T-cell (primary cell): ENCODE measurements at regions not wholly inside any gene's neighbourhood (a gene's known extent, or its start where the extent isn't known, plus 50 kb on each side); places are given as distances from the start of the nearest gene placed in this dataset.

Source experiments
- ATAC-seq, 4 experiments: fragments of 200-7000 bp in 3 of 4; fragments of 150-1000 bp in 1 of 4; cut with Tn5 transposase; replicated peaks in 1 of 4; 1 replicate in 3 of 4; 2 replicates in 1 of 4; pipeline ENCODE4 v1.10.0; 2021; ENCODE audit warnings: moderate library complexity in 3 of 4, mild to moderate bottlenecking in 2 of 4, moderate number of reproducible peaks in 1 of 4
- CTCF ChIA-PET, 2 donors: fragments of 300-600 bp; sonication (Branson Sonifier 250); formaldehyde crosslinking; loops; one replicate each; lab custom pipeline; 2022; ENCODE audit warnings: antibody characterized with exemption in 2 of 2; lab: Charles Lee
- POLR2A ChIA-PET, 2 donors: fragments of 300-600 bp; sonication (Branson Sonifier 250); formaldehyde crosslinking; loops; one replicate each; lab custom pipeline; 2022; ENCODE audit warnings: antibody characterized with exemption in 2 of 2; lab: Charles Lee
- DNase-seq, 35 experiments: peaks; one replicate each; pipeline versions ENCODE4 v3.0.0 to v3.0.0-alpha.2; 2013 to 2023
- H3K27ac ChIP-seq: one replicate; pipeline ENCODE4 v1.5.1; 2013; ENCODE audit warnings: low read length
- H3K27me3 ChIP-seq, 2 experiments: replicated peaks in 1 of 2; 1 replicate in 1 of 2; 2 replicates in 1 of 2; pipeline versions ENCODE4 v1.6.1 to v1.7.0; 2013; ENCODE audit warnings: low read length in 1 of 2, mixed read lengths in 1 of 2; ENCODE audit not compliant: control insufficient read depth in 2 of 2, insufficient read depth in 2 of 2; ENCODE audit errors: extremely low read depth in 1 of 2
- H3K36me3 ChIP-seq, 2 donors: 1 replicate in 1 of 2; 2 replicates in 1 of 2; pipeline versions ENCODE4 v1.6.1 to v1.7.0; 2013; ENCODE audit warnings: low read length in 1 of 2; ENCODE audit not compliant: control insufficient read depth in 2 of 2, insufficient read depth in 1 of 2; ENCODE audit errors: extremely low read depth in 1 of 2
- H3K4me1 ChIP-seq, 2 experiments: 1 replicate in 1 of 2; 2 replicates in 1 of 2; pipeline versions ENCODE4 v1.6.1 to v1.7.0; 2013; ENCODE audit warnings: low read length in 2 of 2, mixed read lengths in 1 of 2; ENCODE audit not compliant: insufficient read depth in 2 of 2, control insufficient read depth in 1 of 2; ENCODE audit errors: extremely low read depth in 1 of 2
- H3K4me3 ChIP-seq, 2 donors: 1 replicate in 1 of 2; 2 replicates in 1 of 2; pipeline versions ENCODE4 v1.5.1 to v1.7.0; 2013; ENCODE audit warnings: mild to moderate bottlenecking in 2 of 2, low read length in 1 of 2, moderate library complexity in 1 of 2; ENCODE audit not compliant: control insufficient read depth in 1 of 2; ENCODE audit errors: extremely low read depth in 1 of 2
- H3K9me3 ChIP-seq: 2 replicates; pipeline ENCODE4 v1.7.0; 2013
- H3K27ac Mint-ChIP-seq, 2 donors: one replicate each; pipeline ENCODE4 v1.8.0; 2020 to 2021; ENCODE audit warnings: mild to moderate bottlenecking in 2 of 2, mixed read lengths in 2 of 2
- H3K27me3 Mint-ChIP-seq, 2 donors: one replicate each; pipeline ENCODE4 v1.8.0; 2021 to 2022; ENCODE audit warnings: mixed read lengths in 2 of 2
- H3K36me3 Mint-ChIP-seq: one replicate; pipeline ENCODE4 v1.8.0; 2021; ENCODE audit warnings: mixed read lengths
- H3K4me1 Mint-ChIP-seq, 3 donors: one replicate each; pipeline ENCODE4 v1.8.0; 2020 to 2022; ENCODE audit warnings: mixed read lengths in 3 of 3, mild to moderate bottlenecking in 1 of 3
- H3K4me3 Mint-ChIP-seq, 3 donors: one replicate each; pipeline ENCODE4 v1.8.0; 2020 to 2022; ENCODE audit warnings: mild to moderate bottlenecking in 3 of 3, mixed read lengths in 3 of 3, moderate library complexity in 3 of 3
- H3K9me3 Mint-ChIP-seq, 3 donors: one replicate each; pipeline ENCODE4 v1.8.0; 2020 to 2022; ENCODE audit warnings: mixed read lengths in 3 of 3
- WGBS: methylation state at CpG from one replicate; pipeline ENCODE4 v1.1.5; 2013; ENCODE audit warnings: missing lambda C conversion rate; ENCODE audit not compliant: insufficient coverage; 5-methylcytosine and 5-hydroxymethylcytosine counted together

- no peak overlapping the region for H3K4me3 ChIP-seq
- Mint-ChIP-seq H3K36me3 (no peaks in the 10 kb centered on the region), H3K9me3 (no peaks in the 10 kb centered on the region), H3K4me1 (no peaks in the 10 kb centered on the region), H3K27ac (no peak overlapping the region), H3K4me3 (no peak overlapping the region), H3K27me3 (peaks cover 8 to 23% of the 10 kb centered on the region in 2 donors)
- no peaks in the 10 kb centered on the region for H3K9me3 ChIP-seq
- peaks cover 0 to 2% of the 10 kb centered on the region in 2 experiments for H3K27me3 ChIP-seq
- 58% methylated on average over 3 of the region's 6 CpGs for WGBS
- ATAC-seq (no peak), DNase-seq (no peak)
- H3K4me1 ChIP-seq: no peaks in the 10 kb centered on the region
- ChIA-PET POLR2A (no interaction called here), CTCF (interaction anchor here in 1 of 2 donors (1.5 kb wide), 1 partner anchor 15 kb away, joined by 3 read pairs; no protein-coding TSS in a partner anchor)
- no peak overlapping the region for H3K27ac ChIP-seq
- H3K36me3 ChIP-seq: no peaks in the 10 kb centered on the region
Observed at GRCh38 chr11:112570333-112570732, 309.7 kb upstream of the PLET1 start.

DNA sequence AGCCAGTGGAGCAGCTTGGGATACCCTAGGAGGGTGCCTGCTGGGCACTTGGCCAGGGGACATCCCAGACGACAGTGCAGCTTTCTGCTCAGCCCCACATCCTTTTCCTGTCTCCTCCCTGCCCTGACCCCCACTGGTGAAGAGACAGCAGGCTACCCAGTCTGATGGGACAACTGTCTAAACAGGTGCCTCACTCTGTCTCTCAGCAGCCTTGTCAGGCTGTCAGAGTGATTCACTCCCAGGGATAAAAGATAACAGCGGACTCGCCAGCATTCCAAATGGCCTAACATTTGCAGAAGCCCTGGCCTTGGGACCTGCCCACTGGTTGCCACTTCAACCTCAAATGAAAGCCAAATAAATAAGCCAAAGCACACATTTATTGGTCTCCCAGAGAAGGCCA, 318.6 kb upstream of the PLET1 start:
- ChIA-PET CTCF (no interaction called here), POLR2A (no interaction called here)
- H3K4me1 Mint-ChIP-seq: no peaks in the 10 kb centered on the region
- H3K4me3 ChIP-seq: no peak overlapping the region
- WGBS: 61% methylated on average over 3 of the region's 3 CpGs
- ATAC-seq (no peak), DNase-seq (no peak)
- H3K36me3 ChIP-seq: no peaks in the 10 kb centered on the region
- no peak overlapping the region for H3K27ac Mint-ChIP-seq
- no peaks in the 10 kb centered on the region for H3K4me1 ChIP-seq
- no peak overlapping the region for H3K4me3 Mint-ChIP-seq
- no peaks in the 10 kb centered on the region for H3K9me3 Mint-ChIP-seq
- H3K36me3 Mint-ChIP-seq: no peaks in the 10 kb centered on the region
- H3K9me3 ChIP-seq: no peaks in the 10 kb centered on the region
- H3K27ac ChIP-seq: no peak overlapping the region
- peaks cover 2 to 6% of the 10 kb centered on the region in 2 donors for H3K27me3 Mint-ChIP-seq
- H3K27me3 ChIP-seq: peaks cover 0 to 7% of the 10 kb centered on the region in 2 experiments

GRCh38 chr11:112580864-112581263, 320.2 kb upstream of the PLET1 start:
- Histone ChIP-seq H3K36me3 (no peaks in the 10 kb centered on the region), H3K9me3 (no peaks in the 10 kb centered on the region), H3K4me1 (no peaks in the 10 kb centered on the region), H3K27me3 (peaks cover 0 to 7% of the 10 kb centered on the region in 2 experiments), H3K4me3 (no peak overlapping the region), H3K27ac (no peak overlapping the region)
- Mint-ChIP-seq H3K9me3 (no peaks in the 10 kb centered on the region), H3K27ac (no peak overlapping the region), H3K4me1 (no peaks in the 10 kb centered on the region), H3K27me3 (peaks cover 2 to 6% of the 10 kb centered on the region in 2 donors), H3K4me3 (no peak overlapping the region), H3K36me3 (no peaks in the 10 kb centered on the region)
- POLR2A ChIA-PET: no interaction called here
- CTCF ChIA-PET: interaction anchor here in 1 of 2 donors (0.7 kb wide), 1 partner anchor 300 kb away, joined by 3 read pairs; no protein-coding TSS in a partner anchor
- ATAC-seq (no peak), DNase-seq (no peak)

DNA sequence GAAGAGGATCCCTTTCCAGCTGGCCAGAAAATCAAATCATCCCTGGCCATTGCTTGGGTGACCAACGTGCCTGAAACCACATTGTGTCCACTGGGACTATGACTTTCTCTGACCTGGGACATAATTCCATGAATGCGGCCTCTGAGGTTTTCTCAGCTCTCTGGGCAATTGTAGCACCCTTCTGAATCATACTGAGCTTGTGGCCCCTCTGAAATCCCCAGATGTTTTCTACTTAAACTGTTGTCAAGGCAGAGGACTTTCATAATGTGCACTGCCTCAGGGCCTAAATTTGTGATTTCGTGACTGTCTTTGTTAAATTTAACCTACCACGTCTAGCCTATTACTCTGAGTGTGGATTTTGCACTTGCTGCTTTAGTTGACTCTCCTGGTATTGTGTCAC, 321.1 kb upstream of the PLET1 start:
- H3K4me1 ChIP-seq: no peaks in the 10 kb centered on the region
- ChIA-PET CTCF (interaction anchor here in 1 of 2 donors (1.3 kb wide), 1 partner anchor 26 kb away, joined by 4 read pairs; no protein-coding TSS in a partner anchor), POLR2A (no interaction called here)
- H3K27ac Mint-ChIP-seq: no peak overlapping the region
- DNase-seq (no peak), ATAC-seq (no peak)
- H3K4me1 Mint-ChIP-seq: no peaks in the 10 kb centered on the region
- H3K9me3 Mint-ChIP-seq: no peaks in the 10 kb centered on the region
- H3K27me3 Mint-ChIP-seq: peaks cover 0 to 6% of the 10 kb centered on the region in 2 donors
- no peaks in the 10 kb centered on the region for H3K9me3 ChIP-seq
- no peaks in the 10 kb centered on the region for H3K36me3 Mint-ChIP-seq
- no peak overlapping the region for H3K27ac ChIP-seq
- H3K36me3 ChIP-seq: no peaks in the 10 kb centered on the region
- no peak overlapping the region for H3K4me3 Mint-ChIP-seq
- peaks cover 0 to 2% of the 10 kb centered on the region in 2 experiments for H3K27me3 ChIP-seq
- no peak overlapping the region for H3K4me3 ChIP-seq
- 73% methylated on average over 3 of the region's 4 CpGs for WGBS

- Mint-ChIP-seq H3K9me3 (no peaks in the 10 kb centered on the region), H3K36me3 (no peaks in the 10 kb centered on the region), H3K4me1 (no peaks in the 10 kb centered on the region), H3K27ac (no peak overlapping the region), H3K4me3 (no peak overlapping the region), H3K27me3 (peaks cover 0 to 6% of the 10 kb centered on the region in 2 donors)
- no peaks in the 10 kb centered on the region for H3K36me3 ChIP-seq
- H3K9me3 ChIP-seq: no peaks in the 10 kb centered on the region
- no peaks in the 10 kb centered on the region for H3K4me1 ChIP-seq
- no peak for DNase-seq
- CTCF ChIA-PET: interaction anchor here in 1 of 2 donors (1.3 kb wide), 1 partner anchor 26 kb away, joined by 4 read pairs; no protein-coding TSS in a partner anchor
- H3K27me3 ChIP-seq: no peaks in the 10 kb centered on the region
- POLR2A ChIA-PET: no interaction called here
- no peak for ATAC-seq
- no peak overlapping the region for H3K27ac ChIP-seq
- H3K4me3 ChIP-seq: no peak overlapping the region
Observed at GRCh38 chr11:112582366-112582765, 321.7 kb upstream of the PLET1 start.

DNA sequence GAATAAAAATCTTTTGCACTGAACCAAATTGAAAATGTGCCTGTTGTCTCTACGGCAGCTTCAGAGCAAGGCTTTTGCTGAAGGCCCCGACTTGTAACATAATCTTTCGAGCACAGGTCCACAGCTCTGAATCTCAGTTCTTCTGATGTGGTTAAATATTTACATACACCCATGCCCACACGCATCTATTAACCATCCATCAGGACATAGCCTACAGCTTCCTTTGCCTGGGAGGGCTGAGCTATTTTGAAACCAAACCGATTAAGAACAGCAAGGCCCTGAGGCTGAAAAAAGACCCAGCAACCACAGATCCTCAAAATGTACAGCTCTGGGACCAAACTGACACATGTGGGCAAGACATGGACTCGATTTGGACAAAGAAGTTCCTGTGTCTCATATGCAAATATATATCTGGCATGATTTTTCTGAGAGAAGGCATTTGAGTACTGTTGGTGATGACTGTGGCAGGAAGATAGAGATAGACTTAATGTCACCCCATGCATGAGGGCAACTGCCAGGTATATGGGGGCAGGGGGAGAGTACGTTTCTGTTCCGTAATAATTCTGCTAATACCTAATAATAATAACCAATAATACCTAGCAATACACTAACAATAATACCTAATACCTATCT, 322.7 kb upstream of the PLET1 start:
- Mint-ChIP-seq H3K4me3 (no peak overlapping the region), H3K27me3 (peaks cover 0 to 6% of the 10 kb centered on the region in 2 donors), H3K27ac (no peak overlapping the region), H3K4me1 (peaks cover 0 to 4% (median 2%) of the 10 kb centered on the region in 3 donors), H3K36me3 (no peaks in the 10 kb centered on the region), H3K9me3 (no peaks in the 10 kb centered on the region)
- WGBS: 16% methylated on average over 3 of the region's 8 CpGs
- Histone ChIP-seq H3K9me3 (no peaks in the 10 kb centered on the region), H3K27me3 (no peaks in the 10 kb centered on the region), H3K4me3 (no peak overlapping the region), H3K36me3 (no peaks in the 10 kb centered on the region), H3K4me1 (peaks cover 0 to 3% of the 10 kb centered on the region in 2 experiments), H3K27ac (no peak overlapping the region)
- DNase-seq (no peak), ATAC-seq (no peak)
- ChIA-PET POLR2A (interaction anchor here in 1 of 2 donors (0.6 kb wide), 1 partner anchor 375 kb away, joined by 3 read pairs; no protein-coding TSS in a partner anchor), CTCF (interaction anchor here in 1 of 2 donors (0.6 kb wide), 1 partner anchor 26 kb away, joined by 3 read pairs; no protein-coding TSS in a partner anchor)
